Thyroid gland (tissue), 4 donors: ENCODE measurements at regions not wholly inside any gene's neighbourhood (a gene's known extent, or its start where the extent isn't known, plus 50 kb on each side); places are given as distances from the start of the nearest gene placed in this dataset.

Experiments used
- DNase-seq, 2 donors: peaks; one replicate each; pipeline ENCODE4 v3.0.0-alpha.2; 2019
- H3K27ac ChIP-seq, 3 donors: fragments of 200-600 bp; sonication (generic); 1 replicate in 2 of 3; 2 replicates in 1 of 3; pipeline ENCODE4 v1.5.1; 2016 to 2019; ENCODE audit warnings: mild to moderate bottlenecking in 1 of 3, moderate library complexity in 1 of 3
- H3K27me3 ChIP-seq: fragments of 200-600 bp; sonication (generic); one replicate; pipeline ENCODE4 v1.5.1; 2019
- H3K36me3 ChIP-seq, 2 donors: fragments of 200-600 bp; sonication (generic); one replicate each; pipeline ENCODE4 v1.5.1; 2016 to 2019
- H3K4me1 ChIP-seq, 2 donors: fragments of 200-600 bp; sonication (generic); one replicate each; pipeline ENCODE4 v1.5.1; 2017 to 2019
- H3K4me3 ChIP-seq, 3 donors: fragments of 200-600 bp; sonication (generic); replicated peaks in 1 of 3; 1 replicate in 2 of 3; 2 replicates in 1 of 3; pipeline ENCODE4 v1.5.1; 2016; ENCODE audit warnings: mild to moderate bottlenecking in 1 of 3
- H3K9me3 ChIP-seq: fragments of 200-600 bp; sonication (generic); one replicate; pipeline ENCODE4 v1.5.1; 2017
- POLR2A ChIP-seq, 2 donors: fragments of 450-650 bp; IDR thresholded peaks; one replicate each; pipeline ENCODE4 v1.6.1; 2017; ENCODE audit warnings: antibody characterized with exemption in 2 of 2, mild to moderate bottlenecking in 2 of 2, moderate library complexity in 1 of 2
- WGBS, 2 donors: methylation state at CpG; one replicate each; pipeline ENCODE4 v1.1.5; 2017; 5-methylcytosine and 5-hydroxymethylcytosine counted together
- intact Hi-C: fragments of 100-400 bp; cut with DNase I; formaldehyde crosslinking; loops from one replicate; pipeline ENCODE4 v1.15.1; 2023
- TF ChIP-seq, protein P1 (sequence below), 6 experiments: fragments of 200-600 bp in 3 of 6; fragments of 450-650 bp in 3 of 6; sonication (generic) in 3 of 6; IDR thresholded peaks; one replicate each; pipeline ENCODE4 v1.5.1; 2016 to 2019; ENCODE audit warnings: antibody characterized with exemption in 6 of 6, mild to moderate bottlenecking in 2 of 6, inconsistent platforms in 1 of 6, moderate library complexity in 1 of 6

DNA sequence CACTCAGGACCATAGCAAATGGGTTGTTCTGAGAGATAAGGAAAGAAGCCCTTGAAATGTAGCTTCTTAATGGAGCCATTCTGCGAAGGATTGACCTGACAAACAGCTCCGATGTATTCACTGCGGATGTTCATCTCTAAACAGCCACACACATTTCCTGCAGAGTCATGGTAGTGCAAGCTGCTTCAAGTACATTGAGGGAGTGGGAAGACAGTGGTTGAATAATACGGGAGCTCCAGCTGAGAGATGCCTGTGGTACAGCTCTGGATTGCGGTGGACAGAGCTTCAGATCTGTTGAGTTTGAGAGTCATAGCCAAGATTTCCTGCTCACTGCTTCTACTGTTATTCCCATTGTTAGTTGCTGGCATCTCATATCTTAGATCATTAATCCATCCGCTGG, 86.6 kb downstream of the ZBTB18 start:
- no peak overlapping the region for H3K4me3 ChIP-seq
- 44 to 61% methylated on average over 6 of the region's 6 CpGs for WGBS, 2 donors
- H3K4me1 ChIP-seq = no peaks in the 10 kb centered on the region
- DNase-seq = no peak
- H3K9me3 ChIP-seq = no peaks in the 10 kb centered on the region
- TF ChIP-seq, protein P1, sequence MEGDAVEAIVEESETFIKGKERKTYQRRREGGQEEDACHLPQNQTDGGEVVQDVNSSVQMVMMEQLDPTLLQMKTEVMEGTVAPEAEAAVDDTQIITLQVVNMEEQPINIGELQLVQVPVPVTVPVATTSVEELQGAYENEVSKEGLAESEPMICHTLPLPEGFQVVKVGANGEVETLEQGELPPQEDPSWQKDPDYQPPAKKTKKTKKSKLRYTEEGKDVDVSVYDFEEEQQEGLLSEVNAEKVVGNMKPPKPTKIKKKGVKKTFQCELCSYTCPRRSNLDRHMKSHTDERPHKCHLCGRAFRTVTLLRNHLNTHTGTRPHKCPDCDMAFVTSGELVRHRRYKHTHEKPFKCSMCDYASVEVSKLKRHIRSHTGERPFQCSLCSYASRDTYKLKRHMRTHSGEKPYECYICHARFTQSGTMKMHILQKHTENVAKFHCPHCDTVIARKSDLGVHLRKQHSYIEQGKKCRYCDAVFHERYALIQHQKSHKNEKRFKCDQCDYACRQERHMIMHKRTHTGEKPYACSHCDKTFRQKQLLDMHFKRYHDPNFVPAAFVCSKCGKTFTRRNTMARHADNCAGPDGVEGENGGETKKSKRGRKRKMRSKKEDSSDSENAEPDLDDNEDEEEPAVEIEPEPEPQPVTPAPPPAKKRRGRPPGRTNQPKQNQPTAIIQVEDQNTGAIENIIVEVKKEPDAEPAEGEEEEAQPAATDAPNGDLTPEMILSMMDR (IDR thresholded peaks at IDR 0.05) = no peak
- no peaks in the 10 kb centered on the region for H3K36me3 ChIP-seq
- H3K27me3 ChIP-seq = no peaks in the 10 kb centered on the region
- intact Hi-C loops = no loop called here
- H3K27ac ChIP-seq = no peak overlapping the region

DNA sequence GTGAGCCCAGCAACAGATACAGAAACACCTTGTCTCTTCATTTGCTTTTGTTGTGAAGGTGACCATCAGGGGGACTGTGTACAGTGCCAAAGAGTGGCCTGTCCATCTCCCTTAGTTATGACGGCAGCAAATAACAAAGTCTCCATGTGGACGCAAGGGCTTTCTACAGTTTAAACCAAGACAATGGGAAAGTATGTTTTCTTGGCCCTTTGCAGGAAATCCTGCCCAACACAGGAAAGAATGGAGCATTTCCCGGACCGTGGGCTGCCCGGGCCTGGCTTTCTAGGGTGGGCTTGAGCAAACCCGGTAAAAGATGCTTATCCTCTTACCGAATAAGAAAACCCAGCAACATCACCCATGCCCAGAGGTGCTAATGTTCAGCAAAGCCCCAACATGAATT, 87.3 kb downstream of the ZBTB18 start:
- no peak for TF ChIP-seq POLR2A (IDR thresholded peaks at IDR 0.05)
- TF ChIP-seq, protein P1 (IDR thresholded peaks at IDR 0.05) = no peak
- intact Hi-C loops = no loop called here
- Histone ChIP-seq H3K36me3 (no peaks in the 10 kb centered on the region), H3K4me3 (no peak overlapping the region), H3K9me3 (no peaks in the 10 kb centered on the region), H3K27me3 (no peaks in the 10 kb centered on the region), H3K4me1 (no peaks in the 10 kb centered on the region), H3K27ac (no peak overlapping the region)
- no peak for DNase-seq
- WGBS, 2 donors = 64 to 85% methylated on average over 7 of the region's 7 CpGs

DNA sequence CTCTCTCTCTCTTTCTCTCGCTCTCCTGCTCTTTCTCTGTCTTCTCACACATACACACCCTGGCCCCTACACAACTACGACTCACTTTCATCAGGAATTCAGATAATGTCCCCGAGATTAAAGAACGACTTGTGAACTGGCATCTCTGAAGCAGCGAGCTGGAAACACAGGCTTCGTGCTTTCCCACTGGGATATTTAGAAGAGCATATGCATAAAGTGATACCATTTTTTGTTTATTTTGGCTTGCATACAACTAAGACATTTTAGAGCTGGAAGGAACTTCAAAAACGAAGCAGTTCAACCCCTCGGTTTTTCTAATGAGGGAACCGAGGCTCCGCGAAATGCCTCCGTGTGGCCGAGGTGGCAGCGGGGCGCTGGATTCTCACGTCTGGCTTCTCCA, 88.6 kb downstream of the ZBTB18 start:
- no peak for DNase-seq
- Histone ChIP-seq H3K9me3 (no peaks in the 10 kb centered on the region), H3K27ac (no peak overlapping the region), H3K36me3 (no peaks in the 10 kb centered on the region), H3K4me3 (no peak overlapping the region), H3K27me3 (no peaks in the 10 kb centered on the region), H3K4me1 (no peaks in the 10 kb centered on the region)
- intact Hi-C loops = no loop called here
- WGBS, 2 donors = 54 to 67% methylated on average over 16 of the region's 16 CpGs
- no peak for TF ChIP-seq POLR2A (IDR thresholded peaks at IDR 0.05)
- TF ChIP-seq, protein P1 (IDR thresholded peaks at IDR 0.05) = no peak

DNA sequence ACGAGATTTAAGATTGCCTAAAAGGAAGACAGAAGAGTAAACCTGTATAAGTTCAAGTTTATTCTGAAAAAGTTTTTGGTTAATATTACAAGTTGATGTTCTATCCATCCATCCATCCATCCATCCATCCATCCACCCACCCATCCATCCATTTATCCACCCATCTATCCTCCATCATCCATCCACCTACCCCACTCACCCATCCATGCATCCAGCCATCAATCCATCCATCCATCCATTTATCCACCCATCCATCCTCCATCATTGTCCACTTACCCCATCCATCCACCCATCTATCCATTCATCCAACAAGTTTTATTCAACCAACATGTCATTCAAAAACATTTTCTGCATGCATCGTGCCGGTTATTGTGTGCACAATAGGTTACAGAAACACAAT, 89.3 kb downstream of the ZBTB18 start:
- no peaks in the 10 kb centered on the region for H3K27me3 ChIP-seq
- DNase-seq = no peak
- intact Hi-C loops = no loop called here
- no peak overlapping the region for H3K27ac ChIP-seq
- TF ChIP-seq, protein P1 (IDR thresholded peaks at IDR 0.05) = no peak
- no peaks in the 10 kb centered on the region for H3K9me3 ChIP-seq
- 94 to 96% methylated on average over 3 of the region's 3 CpGs for WGBS, 2 donors
- H3K36me3 ChIP-seq = no peaks in the 10 kb centered on the region
- H3K4me1 ChIP-seq = no peaks in the 10 kb centered on the region
- H3K4me3 ChIP-seq = no peak overlapping the region

DNA sequence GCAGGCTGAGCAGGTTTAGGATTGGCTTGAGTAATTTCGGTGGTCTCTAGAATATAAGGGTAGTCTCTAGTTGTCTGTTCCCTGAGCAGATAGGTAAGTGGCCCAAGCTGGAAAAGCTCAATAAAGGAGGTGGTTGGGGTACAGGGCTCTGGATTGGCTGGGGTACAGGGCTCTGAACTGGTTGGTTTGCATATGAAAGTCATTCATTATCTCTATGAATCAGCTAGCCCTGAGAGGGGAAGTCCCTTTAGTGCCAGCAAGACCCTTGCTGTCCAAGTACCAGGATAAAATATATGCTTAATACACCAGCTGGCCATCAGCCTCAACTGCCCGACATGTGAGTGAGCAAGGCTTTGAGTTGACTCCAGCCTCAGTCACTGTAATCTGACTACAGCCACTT, 93.0 kb downstream of the ZBTB18 start:
- 78 to 95% methylated on average over 2 of the region's 2 CpGs for WGBS, 2 donors
- no peak for TF ChIP-seq POLR2A (IDR thresholded peaks at IDR 0.05)
- TF ChIP-seq, protein P1 (IDR thresholded peaks at IDR 0.05) = no peak
- Histone ChIP-seq H3K36me3 (no peaks in the 10 kb centered on the region), H3K4me1 (no peaks in the 10 kb centered on the region), H3K9me3 (no peaks in the 10 kb centered on the region), H3K27me3 (no peaks in the 10 kb centered on the region), H3K27ac (no peak overlapping the region), H3K4me3 (no peak overlapping the region)
- DNase-seq = no peak
- intact Hi-C loops = no loop called here
